GM20000 (cell line): ENCODE measurements at regions not wholly inside any gene's neighbourhood (a gene's known extent, or its start where the extent isn't known, plus 50 kb on each side); places are given as distances from the start of the nearest gene placed in this dataset.

Source experiments
- DNase-seq: peaks from one replicate; pipeline ENCODE4 v3.0.0; 2012; ENCODE audit warnings: low spot score
- TF ChIP-seq, protein P1 (sequence below): IDR thresholded peaks from 2 replicates; pipeline ENCODE4 v1.5.1; 2012; ENCODE audit warnings: mild to moderate bottlenecking, control low read depth; ENCODE audit errors: extremely low read depth, missing control alignments

DNA sequence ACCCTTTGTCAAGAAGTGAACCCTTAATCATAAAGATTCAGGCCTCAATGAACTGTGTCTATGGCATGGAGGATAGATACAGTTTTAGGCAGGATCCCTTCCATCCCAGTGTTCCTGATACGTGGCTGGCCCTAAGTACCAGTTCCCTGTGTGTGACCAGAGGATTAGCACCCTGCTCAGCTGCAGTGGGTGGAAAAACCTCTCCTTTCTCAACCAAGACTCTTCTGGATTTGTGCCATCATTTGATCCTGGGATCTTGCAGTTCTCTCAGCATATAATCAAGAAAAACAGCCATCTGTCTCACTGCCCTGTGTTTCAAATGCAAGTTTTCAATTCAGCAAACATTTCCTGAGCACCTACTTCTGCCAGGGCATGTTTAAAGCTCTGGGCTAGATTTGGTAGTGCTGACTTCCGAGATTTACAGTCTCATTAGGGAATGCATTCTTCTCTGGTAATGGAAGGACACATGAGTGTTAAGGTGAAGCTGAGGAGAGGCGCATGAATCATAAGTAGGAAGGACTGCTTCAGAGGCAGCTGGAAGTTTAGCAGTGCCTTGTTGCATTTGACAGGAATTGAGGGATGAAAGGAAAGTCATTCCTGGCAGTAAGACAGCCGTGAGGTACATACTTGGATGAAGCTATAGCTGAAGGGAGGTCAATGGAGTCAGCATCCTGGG is 388.3 kb downstream of the MFSD1 start:
- TF ChIP-seq, protein P1, sequence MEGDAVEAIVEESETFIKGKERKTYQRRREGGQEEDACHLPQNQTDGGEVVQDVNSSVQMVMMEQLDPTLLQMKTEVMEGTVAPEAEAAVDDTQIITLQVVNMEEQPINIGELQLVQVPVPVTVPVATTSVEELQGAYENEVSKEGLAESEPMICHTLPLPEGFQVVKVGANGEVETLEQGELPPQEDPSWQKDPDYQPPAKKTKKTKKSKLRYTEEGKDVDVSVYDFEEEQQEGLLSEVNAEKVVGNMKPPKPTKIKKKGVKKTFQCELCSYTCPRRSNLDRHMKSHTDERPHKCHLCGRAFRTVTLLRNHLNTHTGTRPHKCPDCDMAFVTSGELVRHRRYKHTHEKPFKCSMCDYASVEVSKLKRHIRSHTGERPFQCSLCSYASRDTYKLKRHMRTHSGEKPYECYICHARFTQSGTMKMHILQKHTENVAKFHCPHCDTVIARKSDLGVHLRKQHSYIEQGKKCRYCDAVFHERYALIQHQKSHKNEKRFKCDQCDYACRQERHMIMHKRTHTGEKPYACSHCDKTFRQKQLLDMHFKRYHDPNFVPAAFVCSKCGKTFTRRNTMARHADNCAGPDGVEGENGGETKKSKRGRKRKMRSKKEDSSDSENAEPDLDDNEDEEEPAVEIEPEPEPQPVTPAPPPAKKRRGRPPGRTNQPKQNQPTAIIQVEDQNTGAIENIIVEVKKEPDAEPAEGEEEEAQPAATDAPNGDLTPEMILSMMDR, result no peak
- no peak for DNase-seq

DNA sequence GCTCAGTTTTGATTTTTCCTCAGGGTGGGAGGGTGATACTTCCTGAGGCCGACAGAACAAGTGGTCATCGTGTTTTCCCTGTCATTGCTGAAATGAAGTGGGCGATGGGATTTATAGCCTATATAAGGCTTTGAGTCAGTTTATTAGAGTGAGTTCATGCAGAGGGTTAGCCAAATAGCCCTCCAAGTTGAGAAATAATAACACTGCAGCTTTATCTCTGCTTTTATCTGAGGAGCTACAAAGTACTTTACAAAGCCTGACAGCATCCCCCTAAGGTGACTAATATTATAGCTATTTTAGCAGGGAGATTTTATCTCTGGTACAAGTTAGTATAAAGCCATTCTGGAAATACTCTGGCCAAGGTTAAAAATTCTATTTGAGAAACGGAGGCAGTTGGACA is 389.6 kb downstream of the MFSD1 start:
- TF ChIP-seq, protein P1, result no peak
- no peak for DNase-seq

DNA sequence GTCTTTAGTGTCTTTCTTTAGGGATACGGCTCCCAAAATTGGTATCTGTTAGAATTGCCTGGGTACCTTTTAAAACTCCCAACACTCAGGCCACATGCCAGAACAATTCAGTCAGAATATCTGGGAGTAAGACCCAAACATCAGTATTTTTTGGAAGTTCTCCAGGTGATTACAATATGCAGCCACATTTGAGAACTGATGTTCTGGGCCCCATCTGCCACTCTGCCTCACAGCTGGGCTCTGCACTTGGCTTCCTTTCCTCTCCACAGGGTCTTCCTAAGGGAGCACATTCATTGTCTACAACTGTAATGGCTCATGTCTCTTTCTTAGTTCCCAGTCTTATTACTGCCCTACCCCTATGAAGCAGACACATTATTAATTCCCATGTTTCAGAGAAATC is 394.5 kb downstream of the MFSD1 start:
- TF ChIP-seq, protein P1, result no peak
- DNase-seq, result no peak

DNA sequence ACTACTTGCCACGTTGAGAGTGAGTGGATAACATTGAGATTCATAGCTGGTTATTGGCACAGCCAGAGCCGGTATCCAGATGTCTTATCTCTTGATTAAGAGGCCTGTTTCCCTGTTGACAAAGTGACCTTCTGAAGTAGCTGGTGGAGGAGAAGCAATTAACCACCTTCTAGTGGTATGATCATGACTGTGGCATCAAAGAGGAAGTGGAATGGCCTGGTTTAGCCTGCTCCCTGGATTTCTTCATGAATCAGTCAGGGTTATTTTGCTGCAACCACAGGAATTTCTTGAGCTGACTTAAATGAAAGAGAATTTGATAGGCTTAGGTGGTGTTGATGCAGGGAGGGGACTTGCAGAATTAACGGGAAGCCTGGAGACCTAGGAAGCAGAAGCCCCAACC is 398.3 kb downstream of the MFSD1 start:
- TF ChIP-seq, protein P1, result no peak
- no peak for DNase-seq

DNA sequence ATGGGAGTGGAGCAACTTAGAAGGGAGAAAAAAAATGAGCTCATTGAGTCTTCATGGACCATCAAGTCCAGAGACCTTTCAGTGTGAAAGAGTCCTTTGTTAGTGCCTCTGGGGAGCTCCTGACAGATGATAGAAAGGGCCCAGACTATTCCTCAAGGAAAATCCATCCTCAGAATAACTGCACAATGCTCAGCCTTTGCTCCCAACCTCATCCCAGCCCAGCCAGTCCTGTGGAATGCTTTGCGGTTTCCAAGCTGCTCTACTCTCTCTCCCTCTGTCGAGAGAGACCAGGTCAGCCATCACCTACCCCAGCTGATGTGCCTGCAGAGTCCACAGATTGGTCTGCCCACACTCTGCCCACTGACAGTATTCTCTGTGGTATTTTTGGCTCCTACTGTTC is 406.2 kb downstream of the MFSD1 start:
- no peak for DNase-seq
- TF ChIP-seq, protein P1, result no peak

DNA sequence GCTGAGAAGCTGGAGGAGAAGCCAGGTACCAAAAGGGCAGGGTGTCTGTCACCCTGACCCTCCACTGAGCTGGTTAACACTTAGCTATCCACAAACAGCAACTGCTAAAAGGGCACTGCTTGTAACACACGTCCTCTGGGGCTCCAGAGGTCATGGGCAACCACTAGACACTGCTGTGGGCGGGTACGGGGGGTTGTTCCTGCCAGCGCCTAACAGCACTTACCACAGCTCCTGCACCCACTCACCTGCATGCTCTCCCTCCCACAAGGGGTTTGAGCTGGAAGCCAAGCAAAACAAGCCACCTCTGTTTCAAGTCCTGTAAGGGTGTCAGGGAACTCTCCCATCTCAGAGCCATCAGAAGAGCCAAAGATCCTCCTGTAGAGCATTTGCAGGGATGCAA is 407.6 kb downstream of the MFSD1 start:
- no peak for DNase-seq
- TF ChIP-seq, protein P1, result no peak

DNA sequence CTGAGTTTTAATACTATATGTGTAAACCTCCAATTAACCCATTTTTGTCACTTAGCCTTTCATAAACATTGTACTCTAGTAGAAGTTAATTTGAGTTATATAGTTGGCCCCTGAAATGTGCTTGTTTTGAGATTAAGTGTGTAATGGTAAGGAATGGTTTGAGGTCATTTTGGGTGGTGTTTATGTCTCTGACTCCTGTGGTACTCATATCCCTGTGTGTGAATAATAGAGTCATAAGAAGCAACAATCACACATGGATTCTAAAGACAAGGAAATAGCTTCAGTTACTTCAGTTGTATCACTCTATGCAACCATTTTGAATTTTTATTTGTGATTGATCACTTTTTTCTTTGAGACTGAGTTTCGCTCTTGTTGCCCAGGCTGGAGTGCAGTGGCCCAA is 408.5 kb downstream of the MFSD1 start:
- DNase-seq, result no peak
- TF ChIP-seq, protein P1, result no peak
